ENCODE measurements at regions not wholly inside any gene's neighbourhood (a gene's known extent, or its start where the extent isn't known, plus 50 kb on each side); places are given as distances from the start of the nearest gene placed in this dataset.

GRCh38 chr5:86075139-86075538 lies 542.6 kb upstream of the COX7C start:
- TF ChIP-seq BCL11A (IDR thresholded peaks at IDR 0.05; ENCODE audit: low read depth in 2 of 2, low read length in 2 of 2): no peak
- no peak for TF ChIP-seq SP1 (IDR thresholded peaks at IDR 0.05; ENCODE audit: low read depth, low read length)

Measured in H1 (cell line).